HG03108 (cell line): ENCODE measurements at regions not wholly inside any gene's neighbourhood (a gene's known extent, or its start where the extent isn't known, plus 50 kb on each side); places are given as distances from the start of the nearest gene placed in this dataset.

Experiments used
- ATAC-seq: cut with Tn5 transposase; IDR thresholded peaks from one replicate; pipeline ENCODE4 v1.9.1; 2021; ENCODE audit warnings: moderate library complexity; ENCODE audit not compliant: unreplicated experiment

GRCh38 chr14:54172114-54172513 is 215.5 kb upstream of the BMP4 start:
- ATAC-seq, result no peak

GRCh38 chr14:54172562-54172961 is 215.9 kb upstream of the BMP4 start:
- no peak for ATAC-seq

GRCh38 chr14:54173802-54174201 is 217.2 kb upstream of the BMP4 start:
- ATAC-seq, result no peak

GRCh38 chr14:54174457-54174856 is 217.8 kb upstream of the BMP4 start:
- ATAC-seq, result no peak

GRCh38 chr14:54175298-54175942 is 218.8 kb upstream of the BMP4 start:
- no peak for ATAC-seq

- no peak for ATAC-seq
Observed at GRCh38 chr14:54177019-54177418, 219.8 kb upstream of the CDKN3 start.

- ATAC-seq, result no peak
Observed at GRCh38 chr14:54177641-54178621, 218.9 kb upstream of the CDKN3 start.

GRCh38 chr14:54182419-54183045 is 214.3 kb upstream of the CDKN3 start:
- ATAC-seq, result no peak

GRCh38 chr14:54186821-54187763 is 209.7 kb upstream of the CDKN3 start:
- ATAC-seq, result no peak

GRCh38 chr14:54188064-54188666 is 208.6 kb upstream of the CDKN3 start:
- ATAC-seq, result no peak

- ATAC-seq, result no peak
Observed at GRCh38 chr14:54189333-54189732, 207.5 kb upstream of the CDKN3 start.

GRCh38 chr14:54189748-54190354 is 207.0 kb upstream of the CDKN3 start:
- no peak for ATAC-seq

- no peak for ATAC-seq
Observed at GRCh38 chr14:54191846-54192245, 205.0 kb upstream of the CDKN3 start.

GRCh38 chr14:54192610-54193009 is 204.2 kb upstream of the CDKN3 start:
- ATAC-seq, result no peak

GRCh38 chr14:54193871-54194270 is 202.9 kb upstream of the CDKN3 start:
- ATAC-seq, result no peak

- ATAC-seq, result no peak
Observed at GRCh38 chr14:54194501-54194900, 202.3 kb upstream of the CDKN3 start.

- ATAC-seq, result no peak
Observed at GRCh38 chr14:54197369-54197768, 199.4 kb upstream of the CDKN3 start.

- no peak for ATAC-seq
Observed at GRCh38 chr14:54200726-54201125, 196.1 kb upstream of the CDKN3 start.

GRCh38 chr14:54202288-54202687 is 194.5 kb upstream of the CDKN3 start:
- ATAC-seq, result no peak

- no peak for ATAC-seq
Observed at GRCh38 chr14:54206516-54206915, 190.3 kb upstream of the CDKN3 start.
